Loucy (cell line): ENCODE measurements at regions not wholly inside any gene's neighbourhood (a gene's known extent, or its start where the extent isn't known, plus 50 kb on each side); places are given as distances from the start of the nearest gene placed in this dataset.
"Not testable (repeated sequence)": the region's sequence is repeated elsewhere in the genome, so short reads cannot be mapped to it uniquely, and the experiment has no call there.

Experiments used
- H2AFZ ChIP-seq: fragments of 200-600 bp; sonication (generic); 2 replicates; pipeline ENCODE4 v1.6.0; 2016; ENCODE audit warnings: antibody characterized with exemption, mild to moderate bottlenecking, low read length, moderate library complexity
- H3F3A ChIP-seq: fragments of 200-600 bp; 2 replicates; pipeline ENCODE4 v1.6.0; 2016; ENCODE audit warnings: antibody characterized with exemption, low read depth, mild to moderate bottlenecking
- H3K27me3 ChIP-seq: fragments of 200-600 bp; sonication (generic); 2 replicates; pipeline ENCODE4 v1.6.1; 2014; ENCODE audit warnings: low read length, mild to moderate bottlenecking; ENCODE audit not compliant: insufficient read depth, poor library complexity, severe bottlenecking
- H3K36me3 ChIP-seq: fragments of 200-600 bp; sonication (generic); 2 replicates; pipeline ENCODE4 v1.6.1; 2016; ENCODE audit warnings: low read length; ENCODE audit not compliant: insufficient read depth
- H3K4me1 ChIP-seq: fragments of 200-600 bp; sonication (generic); 2 replicates; pipeline ENCODE4 v1.5.1; 2014; ENCODE audit warnings: low read length, mild to moderate bottlenecking; ENCODE audit not compliant: insufficient read depth, poor library complexity, severe bottlenecking
- H3K4me2 ChIP-seq: fragments of 200-600 bp; sonication (generic); 2 replicates; pipeline ENCODE4 v1.6.0; 2014; ENCODE audit warnings: antibody characterized with exemption, low read length, low read depth, mild to moderate bottlenecking; ENCODE audit not compliant: poor library complexity, severe bottlenecking
- H3K4me3 ChIP-seq: fragments of 200-600 bp; sonication (generic); 2 replicates; pipeline ENCODE4 v1.5.1; 2014; ENCODE audit warnings: low read length, mild to moderate bottlenecking, mixed read lengths; ENCODE audit not compliant: poor library complexity, severe bottlenecking
- H3K79me2 ChIP-seq: fragments of 200-600 bp; sonication (generic); 2 replicates; pipeline ENCODE4 v1.6.1; 2014; ENCODE audit warnings: low read length; ENCODE audit not compliant: insufficient read depth
- H3K9ac ChIP-seq: fragments of 200-600 bp; sonication (generic); 2 replicates; pipeline ENCODE4 v1.6.0; 2014; ENCODE audit warnings: mild to moderate bottlenecking, low read depth, low read length, moderate library complexity; ENCODE audit not compliant: poor library complexity, severe bottlenecking
- H3K9me2 ChIP-seq: fragments of 200-600 bp; sonication (generic); replicated peaks from 2 replicates; pipeline ENCODE4 v1.6.1; 2016; ENCODE audit warnings: low read depth, low read length, mixed read lengths
- H3K9me3 ChIP-seq: fragments of 200-600 bp; sonication (generic); 2 replicates; pipeline ENCODE4 v1.6.1; 2014; ENCODE audit warnings: mild to moderate bottlenecking, antibody characterized with exemption, low read length, low read depth; ENCODE audit not compliant: insufficient read depth
- H4K20me1 ChIP-seq: fragments of 200-600 bp; sonication (generic); 2 replicates; pipeline ENCODE4 v1.6.0; 2014; ENCODE audit warnings: antibody characterized with exemption, low read length, mild to moderate bottlenecking; ENCODE audit not compliant: insufficient read depth, poor library complexity, severe bottlenecking
- CTCF ChIP-seq: fragments of 200-600 bp; sonication (generic); conservative IDR thresholded peaks from 2 replicates; pipeline ENCODE4 v1.5.1; 2014; ENCODE audit warnings: mild to moderate bottlenecking, antibody characterized with exemption, low read length
- EZH2phosphoT487 ChIP-seq: fragments of 200-600 bp; IDR thresholded peaks from 2 replicates; pipeline ENCODE4 v1.6.1; 2018; ENCODE audit warnings: antibody characterized with exemption, mild to moderate bottlenecking, moderate library complexity, borderline replicate concordance

DNA sequence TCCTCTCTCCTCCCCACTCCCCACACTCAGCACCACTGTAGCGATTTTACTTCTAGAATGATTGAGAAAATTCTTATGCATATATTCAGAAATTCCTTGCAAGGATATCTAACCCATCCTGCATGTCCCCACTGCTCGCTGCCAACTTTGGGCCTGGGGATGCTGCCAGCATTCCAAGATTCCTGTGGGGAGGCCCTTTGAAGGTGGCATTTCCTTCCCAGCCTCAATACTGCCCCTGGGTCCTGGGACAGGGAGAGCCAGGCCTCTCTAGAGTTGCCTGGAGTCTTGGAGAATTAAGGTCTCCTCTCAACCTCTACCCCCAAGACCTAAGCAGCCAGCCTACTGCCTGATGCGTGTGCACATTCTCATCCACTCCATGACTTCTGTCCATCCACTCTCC, 303.5 kb downstream of the NEBL start:
- Histone ChIP-seq H3K9me2 (no peaks in the 10 kb centered on the region), H3K79me2 (no peaks in the 10 kb centered on the region), H2AFZ (no peak overlapping the region), H3K36me3 (no peaks in the 10 kb centered on the region), H3K27me3 (no peaks in the 10 kb centered on the region), H3K4me1 (peaks cover 15% of the 10 kb centered on the region), H3K9ac (no peak overlapping the region), H3K9me3 (no peaks in the 10 kb centered on the region), H4K20me1 (no peaks in the 10 kb centered on the region), H3K4me3 (no peak overlapping the region), H3K4me2 (no peak overlapping the region), H3F3A (no peaks in the 10 kb centered on the region)
- no peak for TF ChIP-seq CTCF
- no peak for TF ChIP-seq EZH2phosphoT487

- no peak for TF ChIP-seq EZH2phosphoT487
- no peak for TF ChIP-seq CTCF
- Histone ChIP-seq H3F3A (no peaks in the 10 kb centered on the region), H3K9me3 (peaks cover 12% of the 10 kb centered on the region; the same call in 1 of the 2 replicates), H3K27me3 (no peaks in the 10 kb centered on the region), H3K4me2 (no peak overlapping the region), H3K9me2 (no peaks in the 10 kb centered on the region), H2AFZ (no peak overlapping the region), H3K79me2 (no peaks in the 10 kb centered on the region), H4K20me1 (no peaks in the 10 kb centered on the region), H3K36me3 (no peaks in the 10 kb centered on the region), H3K9ac (no peak overlapping the region), H3K4me1 (no peaks in the 10 kb centered on the region), H3K4me3 (no peak overlapping the region)
Measured at GRCh38 chr10:20582041-20582440, 315.1 kb downstream of the NEBL start.

DNA sequence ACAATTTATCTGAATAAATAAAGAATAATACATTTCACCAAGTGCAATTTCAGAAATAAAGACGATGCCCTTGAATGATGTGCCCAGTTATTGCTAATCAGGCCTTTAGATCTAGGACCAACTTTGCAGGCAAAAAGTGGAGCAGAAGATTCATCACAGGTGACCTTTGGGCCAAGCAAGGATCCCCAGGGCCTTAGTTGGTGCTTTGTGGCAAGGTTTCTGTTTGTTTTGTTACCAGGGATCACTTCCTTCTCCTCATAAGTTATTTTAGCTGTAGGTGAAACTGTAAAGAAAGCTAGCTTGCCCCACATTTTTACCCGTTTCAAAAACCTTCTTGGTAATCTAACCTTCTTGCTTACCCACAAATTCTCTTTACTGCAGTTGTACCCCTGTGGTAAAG, 323.2 kb downstream of the NEBL start:
- Histone ChIP-seq H3K27me3 (no peaks in the 10 kb centered on the region), H2AFZ (no peak overlapping the region), H3K9ac (no peak overlapping the region), H3K4me1 (peaks cover 3% of the 10 kb centered on the region), H3K36me3 (no peaks in the 10 kb centered on the region), H3F3A (no peaks in the 10 kb centered on the region), H3K9me3 (no peaks in the 10 kb centered on the region), H3K4me2 (no peak overlapping the region), H3K4me3 (no peak overlapping the region), H3K79me2 (no peaks in the 10 kb centered on the region), H3K9me2 (no peaks in the 10 kb centered on the region), H4K20me1 (no peaks in the 10 kb centered on the region)
- no peak for TF ChIP-seq EZH2phosphoT487
- TF ChIP-seq CTCF, result no peak

GRCh38 chr10:20555990-20556389, 341.1 kb downstream of the NEBL start:
- H3K4me2 ChIP-seq, H3K9ac ChIP-seq, H2AFZ ChIP-seq, H3K9me3 ChIP-seq, H3K4me1 ChIP-seq, H3K27me3 ChIP-seq, H3K36me3 ChIP-seq, H3K9me2 ChIP-seq, H3K79me2 ChIP-seq, H4K20me1 ChIP-seq, H3K4me3 ChIP-seq, H3F3A ChIP-seq: not testable (repeated sequence)
